ENCODE measurements at regions not wholly inside any gene's neighbourhood (a gene's known extent, or its start where the extent isn't known, plus 50 kb on each side); places are given as distances from the start of the nearest gene placed in this dataset.

GRCh38 chr5:115456539-115457040 is 88.0 kb downstream of the FEM1C start:
- TF ChIP-seq, protein P1, sequence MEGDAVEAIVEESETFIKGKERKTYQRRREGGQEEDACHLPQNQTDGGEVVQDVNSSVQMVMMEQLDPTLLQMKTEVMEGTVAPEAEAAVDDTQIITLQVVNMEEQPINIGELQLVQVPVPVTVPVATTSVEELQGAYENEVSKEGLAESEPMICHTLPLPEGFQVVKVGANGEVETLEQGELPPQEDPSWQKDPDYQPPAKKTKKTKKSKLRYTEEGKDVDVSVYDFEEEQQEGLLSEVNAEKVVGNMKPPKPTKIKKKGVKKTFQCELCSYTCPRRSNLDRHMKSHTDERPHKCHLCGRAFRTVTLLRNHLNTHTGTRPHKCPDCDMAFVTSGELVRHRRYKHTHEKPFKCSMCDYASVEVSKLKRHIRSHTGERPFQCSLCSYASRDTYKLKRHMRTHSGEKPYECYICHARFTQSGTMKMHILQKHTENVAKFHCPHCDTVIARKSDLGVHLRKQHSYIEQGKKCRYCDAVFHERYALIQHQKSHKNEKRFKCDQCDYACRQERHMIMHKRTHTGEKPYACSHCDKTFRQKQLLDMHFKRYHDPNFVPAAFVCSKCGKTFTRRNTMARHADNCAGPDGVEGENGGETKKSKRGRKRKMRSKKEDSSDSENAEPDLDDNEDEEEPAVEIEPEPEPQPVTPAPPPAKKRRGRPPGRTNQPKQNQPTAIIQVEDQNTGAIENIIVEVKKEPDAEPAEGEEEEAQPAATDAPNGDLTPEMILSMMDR (conservative IDR thresholded peaks at IDR 0.05 in 1 of 2, IDR thresholded peaks at IDR 0.05 in 1 of 2; ENCODE audit: extremely low read depth in 1 of 2, insufficient read depth in 1 of 2, low read depth in 1 of 2, low read length in 2 of 2): no peak
- no peak for TF ChIP-seq EZH2 (IDR thresholded peaks at IDR 0.05; ENCODE audit: borderline replicate concordance, low read length)

All from mammary epithelial cell (primary cell).